GM23248 (cell line): ENCODE measurements at regions not wholly inside any gene's neighbourhood (a gene's known extent, or its start where the extent isn't known, plus 50 kb on each side); places are given as distances from the start of the nearest gene placed in this dataset.

Source experiments
- DNase-seq: peaks from one replicate; pipeline ENCODE4 v3.0.0-alpha.2; 2015
- H2AFZ ChIP-seq: fragments of 200-600 bp; sonication (generic); 2 replicates; pipeline ENCODE4 v1.6.1; 2016; ENCODE audit warnings: antibody characterized with exemption
- H3F3A ChIP-seq: fragments of 200-600 bp; sonication (generic); 2 replicates; pipeline ENCODE4 v1.6.1; 2016; ENCODE audit warnings: mild to moderate bottlenecking, antibody characterized with exemption, mixed run types; ENCODE audit not compliant: insufficient read depth
- H3K27ac ChIP-seq: fragments of 200-600 bp; sonication (generic); 2 replicates; pipeline ENCODE4 v1.5.1; 2016; ENCODE audit warnings: mild to moderate bottlenecking
- H3K27me3 ChIP-seq: fragments of 200-600 bp; sonication (generic); replicated peaks from 2 replicates; pipeline ENCODE4 v1.6.1; 2016; ENCODE audit warnings: mild to moderate bottlenecking; ENCODE audit not compliant: insufficient read depth
- H3K36me3 ChIP-seq: fragments of 200-600 bp; sonication (generic); 2 replicates; pipeline ENCODE4 v1.6.1; 2016; ENCODE audit warnings: low read depth, mild to moderate bottlenecking
- H3K4me1 ChIP-seq: fragments of 200-600 bp; sonication (generic); 2 replicates; pipeline ENCODE4 v1.6.1; 2016; ENCODE audit warnings: mild to moderate bottlenecking; ENCODE audit not compliant: insufficient read depth
- H3K4me2 ChIP-seq: fragments of 200-600 bp; sonication (generic); one replicate; pipeline ENCODE4 v1.6.1; 2016; ENCODE audit warnings: mild to moderate bottlenecking; ENCODE audit not compliant: unreplicated experiment
- H3K4me3 ChIP-seq: fragments of 200-600 bp; sonication (generic); 2 replicates; pipeline ENCODE4 v1.5.1; 2016; ENCODE audit warnings: mild to moderate bottlenecking
- H3K79me2 ChIP-seq: fragments of 200-600 bp; sonication (generic); 2 replicates; pipeline ENCODE4 v1.6.1; 2016; ENCODE audit warnings: mild to moderate bottlenecking; ENCODE audit not compliant: insufficient read depth
- H3K9ac ChIP-seq: fragments of 200-600 bp; sonication (generic); 2 replicates; pipeline ENCODE4 v1.6.1; 2016; ENCODE audit warnings: mild to moderate bottlenecking
- H3K9me2 ChIP-seq: fragments of 200-600 bp; sonication (generic); 2 replicates; pipeline ENCODE4 v1.6.1; 2016; ENCODE audit warnings: mixed run types, mild to moderate bottlenecking, moderate library complexity; ENCODE audit not compliant: insufficient read depth
- H3K9me3 ChIP-seq: fragments of 200-600 bp; sonication (generic); one replicate; pipeline ENCODE4 v1.6.1; 2017; ENCODE audit warnings: low read depth
- H4K20me1 ChIP-seq: fragments of 200-600 bp; sonication (generic); 2 replicates; pipeline ENCODE4 v1.6.0; 2016; ENCODE audit not compliant: insufficient read depth
- EZH2 ChIP-seq: fragments of 200-600 bp; sonication (generic); IDR thresholded peaks from 2 replicates; pipeline ENCODE4 v1.6.1; 2018; ENCODE audit warnings: antibody characterized with exemption, mild to moderate bottlenecking; ENCODE audit not compliant: insufficient read depth, poor library complexity, severe bottlenecking
- EZH2phosphoT487 ChIP-seq: fragments of 200-600 bp; sonication (generic); IDR thresholded peaks from 2 replicates; pipeline ENCODE4 v1.6.1; 2018; ENCODE audit warnings: antibody characterized with exemption, moderate library complexity, mild to moderate bottlenecking, low read depth; ENCODE audit not compliant: insufficient read depth
- WGBS, 2 experiments: methylation state at CpG; one replicate each; pipeline ENCODE4 v1.1.6; 2015 to 2017; ENCODE audit warnings: low lambda C conversion rate in 2 of 2, low coverage in 1 of 2; ENCODE audit errors: missing lambda C conversion rate in 2 of 2; 5-methylcytosine and 5-hydroxymethylcytosine counted together
- in situ Hi-C: fragments of 300-500 bp; cut with MboI; formaldehyde crosslinking; loops from 2 replicates; pipeline ENCODE4 v1.15.0; 2020

GRCh38 chr11:134625631-134626030 is 213.6 kb upstream of the B3GAT1 start:
- H3K4me3 ChIP-seq, result no peak overlapping the region
- H3K27me3 ChIP-seq, result no peaks in the 10 kb centered on the region
- H3K4me1 ChIP-seq, result no peaks in the 10 kb centered on the region
- H3K79me2 ChIP-seq, result no peaks in the 10 kb centered on the region
- H3K27ac ChIP-seq, result no peak overlapping the region
- no peak overlapping the region for H2AFZ ChIP-seq
- H3K36me3 ChIP-seq, result no peaks in the 10 kb centered on the region
- in situ Hi-C loops, result no loop called here
- TF ChIP-seq EZH2 (no peak), EZH2phosphoT487 (no peak)
- 2 to 10% methylated on average over 3 of the region's 3 CpGs for whole genome bisulfite sequencing, 2 experiments
- no peak overlapping the region for H3K9ac ChIP-seq
- no peaks in the 10 kb centered on the region for H3K9me2 ChIP-seq
- no peak for DNase-seq
- H3F3A ChIP-seq, result no peaks in the 10 kb centered on the region
- H4K20me1 ChIP-seq, result no peaks in the 10 kb centered on the region
- no peak overlapping the region for H3K4me2 ChIP-seq
- H3K9me3 ChIP-seq, result no peaks in the 10 kb centered on the region

GRCh38 chr11:134625151-134625550 is 213.1 kb upstream of the B3GAT1 start:
- H3K79me2 ChIP-seq, result no peaks in the 10 kb centered on the region
- WGBS, 2 experiments, result 3 to 8% methylated on average over 3 of the region's 3 CpGs

GRCh38 chr11:134624166-134624920 is 212.3 kb upstream of the B3GAT1 start:
- in situ Hi-C loops, result no loop called here
- H3K4me1 ChIP-seq, result no peaks in the 10 kb centered on the region
- H3K36me3 ChIP-seq, result no peaks in the 10 kb centered on the region
- no peak overlapping the region for H3K9ac ChIP-seq
- H2AFZ ChIP-seq, result no peak overlapping the region
- no peaks in the 10 kb centered on the region for H4K20me1 ChIP-seq
- no peak overlapping the region for H3K4me3 ChIP-seq
- no peaks in the 10 kb centered on the region for H3K9me2 ChIP-seq
- H3K9me3 ChIP-seq, result no peaks in the 10 kb centered on the region
- no peak overlapping the region for H3K27ac ChIP-seq
- no peak for TF ChIP-seq EZH2phosphoT487
- TF ChIP-seq EZH2, result no peak
- no peaks in the 10 kb centered on the region for H3F3A ChIP-seq
- H3K27me3 ChIP-seq, result no peaks in the 10 kb centered on the region
- no peak overlapping the region for H3K4me2 ChIP-seq
- DNase-seq, result no peak
- no peaks in the 10 kb centered on the region for H3K79me2 ChIP-seq
- WGBS, 2 experiments, result 39 to 42% methylated on average over 8 of the region's 8 CpGs

More at GRCh38 chr11:134625151-134625550, 213.1 kb upstream of the B3GAT1 start:
- Histone ChIP-seq H3K9me3 (no peaks in the 10 kb centered on the region), H3K9me2 (no peaks in the 10 kb centered on the region), H2AFZ (no peak overlapping the region), H3K4me2 (no peak overlapping the region), H3K36me3 (no peaks in the 10 kb centered on the region), H3K27ac (no peak overlapping the region), H3K4me3 (no peak overlapping the region), H3F3A (no peaks in the 10 kb centered on the region), H3K9ac (no peak overlapping the region), H4K20me1 (no peaks in the 10 kb centered on the region), H3K27me3 (no peaks in the 10 kb centered on the region), H3K4me1 (no peaks in the 10 kb centered on the region)
- no peak for DNase-seq
- in situ Hi-C loops, result no loop called here
- TF ChIP-seq EZH2phosphoT487, result no peak
- no peak for TF ChIP-seq EZH2

- Histone ChIP-seq H2AFZ (no peak overlapping the region), H3K9me3 (no peaks in the 10 kb centered on the region), H3K27ac (no peak overlapping the region), H3K4me1 (no peaks in the 10 kb centered on the region), H3K79me2 (no peaks in the 10 kb centered on the region), H3K9me2 (no peaks in the 10 kb centered on the region), H3K9ac (no peak overlapping the region), H3F3A (no peaks in the 10 kb centered on the region), H3K27me3 (no peaks in the 10 kb centered on the region), H3K4me3 (no peak overlapping the region), H4K20me1 (no peaks in the 10 kb centered on the region), H3K36me3 (no peaks in the 10 kb centered on the region), H3K4me2 (no peak overlapping the region)
- in situ Hi-C loops, result no loop called here
- no peak for TF ChIP-seq EZH2
- TF ChIP-seq EZH2phosphoT487, result no peak
- WGBS, 2 experiments, result 21 to 26% methylated on average over 5 of the region's 5 CpGs
- DNase-seq, result no peak
These were observed 211.7 kb upstream of the B3GAT1 start for GRCh38 chr11:134623711-134624110.
